ENCODE measurements at regions not wholly inside any gene's neighbourhood (a gene's known extent, or its start where the extent isn't known, plus 50 kb on each side); places are given as distances from the start of the nearest gene placed in this dataset.

DNA sequence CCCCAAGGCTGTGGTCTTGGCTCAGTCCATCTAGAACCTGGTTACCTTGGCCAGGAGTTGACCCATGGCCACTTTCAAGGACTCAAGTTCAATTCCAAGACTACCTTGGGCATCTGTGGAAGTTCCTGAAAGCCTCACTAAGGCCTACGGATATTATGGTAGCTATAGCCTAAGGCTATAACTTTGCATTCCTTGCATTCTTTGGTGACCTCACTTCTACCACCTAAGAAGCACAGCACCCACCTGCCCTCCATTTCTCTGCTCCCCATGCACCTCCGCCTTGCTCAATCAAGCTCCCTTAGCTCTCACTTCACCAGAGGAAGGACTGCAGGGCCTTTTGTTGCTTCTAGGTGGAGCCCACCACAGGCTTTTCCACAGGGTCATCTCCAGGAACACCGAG, 50.3 kb upstream of the GALNT18 start:
- H3K4me3 ChIP-seq (IDR thresholded peaks at IDR 0.05; ENCODE audit: insufficient read depth, low read depth, low read length), result no peak overlapping the region
- H3K9ac ChIP-seq, result no peak overlapping the region
- no peaks in the 10 kb centered on the region for H3K79me2 ChIP-seq (ENCODE audit: insufficient read depth, low read depth)
- H2AFZ ChIP-seq (ENCODE audit: low read depth), result no peak overlapping the region
- no peak overlapping the region for H3K27ac ChIP-seq
- no peaks in the 10 kb centered on the region for H3K4me1 ChIP-seq (ENCODE audit: low read depth, poor library complexity, severe bottlenecking)
- TF ChIP-seq, protein P1, sequence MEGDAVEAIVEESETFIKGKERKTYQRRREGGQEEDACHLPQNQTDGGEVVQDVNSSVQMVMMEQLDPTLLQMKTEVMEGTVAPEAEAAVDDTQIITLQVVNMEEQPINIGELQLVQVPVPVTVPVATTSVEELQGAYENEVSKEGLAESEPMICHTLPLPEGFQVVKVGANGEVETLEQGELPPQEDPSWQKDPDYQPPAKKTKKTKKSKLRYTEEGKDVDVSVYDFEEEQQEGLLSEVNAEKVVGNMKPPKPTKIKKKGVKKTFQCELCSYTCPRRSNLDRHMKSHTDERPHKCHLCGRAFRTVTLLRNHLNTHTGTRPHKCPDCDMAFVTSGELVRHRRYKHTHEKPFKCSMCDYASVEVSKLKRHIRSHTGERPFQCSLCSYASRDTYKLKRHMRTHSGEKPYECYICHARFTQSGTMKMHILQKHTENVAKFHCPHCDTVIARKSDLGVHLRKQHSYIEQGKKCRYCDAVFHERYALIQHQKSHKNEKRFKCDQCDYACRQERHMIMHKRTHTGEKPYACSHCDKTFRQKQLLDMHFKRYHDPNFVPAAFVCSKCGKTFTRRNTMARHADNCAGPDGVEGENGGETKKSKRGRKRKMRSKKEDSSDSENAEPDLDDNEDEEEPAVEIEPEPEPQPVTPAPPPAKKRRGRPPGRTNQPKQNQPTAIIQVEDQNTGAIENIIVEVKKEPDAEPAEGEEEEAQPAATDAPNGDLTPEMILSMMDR (conservative IDR thresholded peaks at IDR 0.05; ENCODE audit: low read depth, low read length), result no peak
- H4K20me1 ChIP-seq (ENCODE audit: insufficient read depth), result no peaks in the 10 kb centered on the region
- H3K27me3 ChIP-seq (ENCODE audit: insufficient read depth, low read depth), result no peaks in the 10 kb centered on the region
- no peak overlapping the region for H3K4me2 ChIP-seq
- H3K36me3 ChIP-seq (ENCODE audit: insufficient read depth), result no peaks in the 10 kb centered on the region
